Ovary (tissue), 7 donors: ENCODE measurements at regions not wholly inside any gene's neighbourhood (a gene's known extent, or its start where the extent isn't known, plus 50 kb on each side); places are given as distances from the start of the nearest gene placed in this dataset.

Experiments
- DNase-seq, 5 donors: peaks; one replicate each; pipeline ENCODE4 v3.0.0-alpha.2; 2019 to 2020
- H3K27ac ChIP-seq, 2 donors: fragments of 200-600 bp; one replicate each; pipeline versions ENCODE4 v1.5.1 to v1.8.0; 2019 to 2022
- H3K27me3 ChIP-seq: fragments of 200-600 bp; one replicate; pipeline ENCODE4 v1.8.0; 2022
- H3K36me3 ChIP-seq: fragments of 200-600 bp; sonication (generic); one replicate; pipeline ENCODE4 v1.5.1; 2019
- H3K4me1 ChIP-seq: one replicate; pipeline ENCODE4 v1.8.1; 2013; ENCODE audit warnings: mild to moderate bottlenecking, moderate library complexity; ENCODE audit not compliant: insufficient read depth
- H3K4me3 ChIP-seq: fragments of 200-600 bp; sonication (generic); one replicate; pipeline ENCODE4 v1.5.1; 2017
- H3K9me3 ChIP-seq, 2 donors: fragments of 200-600 bp in 1 of 2; sonication (generic) in 1 of 2; one replicate each; pipeline versions ENCODE4 v1.5.1 to v1.8.1; 2013 to 2019; ENCODE audit warnings: mild to moderate bottlenecking in 1 of 2, moderate library complexity in 1 of 2
- CTCF ChIP-seq, 3 donors: fragments of 450-650 bp in 2 of 3; fragments of 200-600 bp in 1 of 3; IDR thresholded peaks; one replicate each; pipeline versions ENCODE4 v1.5.1 to v1.8.0; 2016 to 2022; ENCODE audit warnings: antibody characterized with exemption in 3 of 3, mild to moderate bottlenecking in 1 of 3
- EP300 ChIP-seq: sonication (generic); formaldehyde crosslinking; IDR thresholded peaks from one replicate; pipeline ENCODE4 v1.6.1; 2017; ENCODE audit warnings: antibody characterized with exemption
- POLR2A ChIP-seq: fragments of 450-650 bp; IDR thresholded peaks from one replicate; pipeline ENCODE4 v1.6.1; 2017; ENCODE audit warnings: antibody characterized with exemption, mild to moderate bottlenecking, moderate library complexity
- WGBS, 3 donors: extraction: QIAGEN DNeasy Blood & Tissue Kit in 1 of 3; methylation state at CpG; one replicate each; pipeline versions ENCODE4 v1.1.5 to v1.1.7; 2013 to 2017; 5-methylcytosine and 5-hydroxymethylcytosine counted together
- intact Hi-C, 4 donors: fragments of 100-400 bp; cut with DNase I; formaldehyde crosslinking; loops; one replicate each; pipeline versions ENCODE4 v1.11.0 to v1.15.1; 2022 to 2023
- donor health status: DM: no; HTN: no; CAD: no; lungs with moderate emphysema.
- donor health status: DM: no; HTN: no; CAD: no.
- donor health status: Bipolar disorder and iron deficiency.
- donor health status: DM: no; HTN: no; CAD: no.
- donor health status: DM: yes; HTN: yes; CAD: no.

- Histone ChIP-seq H3K9me3 (no peaks in the 10 kb centered on the region), H3K4me1 (no peaks in the 10 kb centered on the region), H3K27me3 (no peaks in the 10 kb centered on the region), H3K27ac (no peak overlapping the region), H3K36me3 (no peaks in the 10 kb centered on the region), H3K4me3 (no peak overlapping the region)
- TF ChIP-seq POLR2A (no peak), CTCF (IDR thresholded peaks at IDR 0.05) (no peak), EP300 (no peak)
- no peak for DNase-seq
- intact Hi-C loops = no loop called here
- WGBS, 3 donors = 92 to 97% (median 96%) methylated on average over 2 of the region's 2 CpGs
Observed at GRCh38 chr3:174783502-174783901, 75.6 kb upstream of the NAALADL2 start.

GRCh38 chr3:174784206-174784934 is 74.8 kb upstream of the NAALADL2 start:
- Histone ChIP-seq H3K4me1 (no peaks in the 10 kb centered on the region), H3K27me3 (no peaks in the 10 kb centered on the region), H3K36me3 (no peaks in the 10 kb centered on the region), H3K9me3 (no peaks in the 10 kb centered on the region), H3K4me3 (no peak overlapping the region), H3K27ac (no peak overlapping the region)
- DNase-seq = no peak
- TF ChIP-seq CTCF (IDR thresholded peaks at IDR 0.05) (no peak), POLR2A (no peak), EP300 (no peak)
- WGBS, 3 donors = 92 to 95% (median 94%) methylated on average over 4 of the region's 4 CpGs
- intact Hi-C loops = no loop called here

- Histone ChIP-seq H3K27ac (no peak overlapping the region), H3K4me3 (no peak overlapping the region), H3K4me1 (peaks cover 1% of the 10 kb centered on the region), H3K36me3 (no peaks in the 10 kb centered on the region), H3K9me3 (no peaks in the 10 kb centered on the region), H3K27me3 (no peaks in the 10 kb centered on the region)
- TF ChIP-seq EP300 (no peak), POLR2A (no peak), CTCF (IDR thresholded peaks at IDR 0.05) (no peak)
- no peak for DNase-seq
- WGBS, 3 donors = 26 to 62% (median 33%) methylated on average over 2 of the region's 2 CpGs
- intact Hi-C loops = no loop called here
Observed at GRCh38 chr3:174786825-174787224, 72.3 kb upstream of the NAALADL2 start.

- Histone ChIP-seq H3K36me3 (no peaks in the 10 kb centered on the region), H3K27ac (no peak overlapping the region), H3K9me3 (no peaks in the 10 kb centered on the region), H3K27me3 (no peaks in the 10 kb centered on the region), H3K4me1 (peaks cover 4% of the 10 kb centered on the region), H3K4me3 (no peak overlapping the region)
- no peak for TF ChIP-seq POLR2A
- TF ChIP-seq EP300 = no peak
- TF ChIP-seq CTCF (IDR thresholded peaks at IDR 0.05) = no peak
- 95 to 96% (median 96%) methylated on average over 3 of the region's 3 CpGs for WGBS, 3 donors
- intact Hi-C loops = no loop called here
- DNase-seq = no peak
Observed at GRCh38 chr3:174791161-174791560, 68.0 kb upstream of the NAALADL2 start.
